Liver (tissue), 7 donors: ENCODE measurements at regions not wholly inside any gene's neighbourhood (a gene's known extent, or its start where the extent isn't known, plus 50 kb on each side); places are given as distances from the start of the nearest gene placed in this dataset.

ENCODE experiments used
- DNase-seq: peaks from one replicate; pipeline ENCODE4 v3.0.0-alpha.2; 2017; ENCODE audit warnings: low spot score
- H3K27ac ChIP-seq, 2 donors: one replicate each; pipeline ENCODE4 v1.7.0; 2013; ENCODE audit warnings: inconsistent platforms in 2 of 2, low read length in 2 of 2, control low read depth in 1 of 2, low read depth in 1 of 2, mild to moderate bottlenecking in 1 of 2
- H3K27me3 ChIP-seq, 4 donors: one replicate each; pipeline versions ENCODE4 v1.6.1 to v1.7.0; 2013; ENCODE audit warnings: low read length in 3 of 4, inconsistent platforms in 1 of 4, mild to moderate bottlenecking in 1 of 4, moderate library complexity in 1 of 4; ENCODE audit not compliant: control insufficient read depth in 4 of 4, insufficient read depth in 4 of 4
- H3K36me3 ChIP-seq, 4 donors: one replicate each; pipeline versions ENCODE4 v1.6.1 to v1.7.0; 2013; ENCODE audit warnings: low read length in 3 of 4, mild to moderate bottlenecking in 3 of 4, low read depth in 1 of 4, moderate library complexity in 1 of 4; ENCODE audit not compliant: control insufficient read depth in 4 of 4, insufficient read depth in 3 of 4
- H3K4me1 ChIP-seq, 4 donors: one replicate each; pipeline versions ENCODE4 v1.6.1 to v1.7.0; 2013; ENCODE audit warnings: low read length in 3 of 4, mild to moderate bottlenecking in 3 of 4, moderate library complexity in 1 of 4; ENCODE audit not compliant: control insufficient read depth in 4 of 4, insufficient read depth in 4 of 4
- H3K4me3 ChIP-seq, 3 donors: one replicate each; pipeline versions ENCODE4 v1.6.1 to v1.7.0; 2013; ENCODE audit warnings: low read length in 3 of 3, control low read depth in 1 of 3, low read depth in 1 of 3, mild to moderate bottlenecking in 1 of 3
- H3K9ac ChIP-seq, 2 donors: one replicate each; pipeline ENCODE4 v1.7.0; 2013; ENCODE audit warnings: low read length in 2 of 2, mild to moderate bottlenecking in 2 of 2, moderate library complexity in 2 of 2, control low read depth in 1 of 2, low read depth in 1 of 2
- H3K9me3 ChIP-seq, 4 donors: one replicate each; pipeline versions ENCODE4 v1.6.1 to v1.7.0; 2013; ENCODE audit warnings: low read length in 3 of 4; ENCODE audit not compliant: control insufficient read depth in 4 of 4
- EGR1 ChIP-seq, 2 donors: IDR thresholded peaks; 2 replicates each; pipeline ENCODE4 v1.6.1; 2016 to 2018; ENCODE audit warnings: antibody characterized with exemption in 2 of 2, low read depth in 2 of 2
- FOXA1 ChIP-seq: IDR thresholded peaks from 2 replicates; pipeline ENCODE4 v1.6.1; 2016; ENCODE audit warnings: antibody characterized with exemption
- FOXA2 ChIP-seq: IDR thresholded peaks from 2 replicates; pipeline ENCODE4 v1.6.1; 2016; ENCODE audit warnings: antibody characterized with exemption
- GABPA ChIP-seq, 2 donors: IDR thresholded peaks in 1 of 2; conservative IDR thresholded peaks in 1 of 2; 2 replicates each; pipeline ENCODE4 v1.6.1; 2016; ENCODE audit warnings: antibody characterized with exemption in 2 of 2, mild to moderate bottlenecking in 1 of 2, moderate library complexity in 1 of 2
- HNF4G ChIP-seq: IDR thresholded peaks from 2 replicates; pipeline ENCODE4 v1.6.1; 2016; ENCODE audit warnings: antibody characterized with exemption
- JUND ChIP-seq, 2 donors: IDR thresholded peaks; 2 replicates each; pipeline ENCODE4 v1.6.1; 2016; ENCODE audit warnings: antibody characterized with exemption in 2 of 2
- NR2F2 ChIP-seq: IDR thresholded peaks from 2 replicates; pipeline ENCODE4 v1.6.1; 2016; ENCODE audit warnings: antibody characterized with exemption
- RAD21 ChIP-seq, 2 donors: IDR thresholded peaks; 2 replicates each; pipeline ENCODE4 v1.6.1; 2016; ENCODE audit warnings: antibody characterized with exemption in 2 of 2, mild to moderate bottlenecking in 2 of 2
- SP1 ChIP-seq: IDR thresholded peaks from 2 replicates; pipeline ENCODE4 v1.6.1; 2018; ENCODE audit warnings: antibody characterized with exemption, mild to moderate bottlenecking
- TAF1 ChIP-seq: conservative IDR thresholded peaks from 2 replicates; pipeline ENCODE4 v1.6.1; 2016; ENCODE audit warnings: antibody characterized with exemption, mild to moderate bottlenecking
- YY1 ChIP-seq: IDR thresholded peaks from 2 replicates; pipeline ENCODE4 v1.6.1; 2016; ENCODE audit warnings: antibody characterized with exemption, mild to moderate bottlenecking
- WGBS: extraction: QIAGEN DNeasy Blood & Tissue Kit; methylation state at CpG from one replicate; pipeline ENCODE4 v1.1.7; 2013; 5-methylcytosine and 5-hydroxymethylcytosine counted together
- TF ChIP-seq, protein P1 (sequence below): IDR thresholded peaks from 2 replicates; pipeline ENCODE4 v1.6.1; 2016; ENCODE audit warnings: antibody characterized with exemption
- TF ChIP-seq, protein P2 (sequence below): IDR thresholded peaks from 2 replicates; pipeline ENCODE4 v1.6.1; 2016; ENCODE audit warnings: antibody characterized with exemption
- TF ChIP-seq, protein P3 (sequence below): IDR thresholded peaks from 2 replicates; pipeline ENCODE4 v1.6.1; 2016; ENCODE audit warnings: antibody characterized with exemption
- TF ChIP-seq, protein P4 (sequence below): IDR thresholded peaks from 2 replicates; pipeline ENCODE4 v1.6.1; 2016; ENCODE audit warnings: antibody characterized with exemption, mild to moderate bottlenecking
- donor health status: healthy.
- donor health status: healthy.
- donor health status: healthy.
- donor health status: healthy.

DNA sequence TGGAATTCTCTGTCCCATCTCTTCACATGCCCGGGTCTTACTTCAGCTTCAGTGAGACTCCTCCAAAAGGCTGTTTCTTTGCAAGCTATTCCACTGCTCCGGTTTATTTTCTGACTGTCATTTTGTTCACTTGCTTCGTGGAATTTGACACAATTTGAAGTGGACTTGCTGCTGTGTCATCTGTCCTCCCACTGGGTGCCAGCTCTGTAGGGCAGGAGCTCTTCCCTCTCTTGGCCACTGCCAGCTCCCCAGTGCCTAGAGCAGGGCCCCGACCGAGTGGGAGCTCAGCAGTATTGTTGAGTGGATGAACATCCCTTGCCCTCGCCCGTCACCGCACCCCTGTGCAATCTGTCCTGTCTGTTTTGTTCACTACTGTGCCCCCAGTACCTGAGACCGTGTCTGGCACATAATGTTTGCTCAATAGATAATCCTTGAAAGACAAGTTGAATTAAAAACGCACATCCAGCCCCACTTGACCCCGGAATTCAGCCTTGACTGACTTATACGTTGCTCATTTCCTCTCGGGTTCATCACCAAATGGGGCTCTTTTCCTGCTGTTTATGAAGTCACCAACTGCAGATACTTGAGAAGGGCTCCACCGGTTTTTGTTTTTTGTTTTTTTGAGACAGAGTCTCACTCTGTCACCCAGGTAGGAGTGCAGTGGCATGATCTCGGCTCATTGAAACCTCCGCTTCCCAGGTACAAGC, 170.3 kb upstream of the KCNG1 start:
- no peak for TF ChIP-seq GABPA (IDR thresholded peaks at IDR 0.05 in 1 of 2, conservative IDR thresholded peaks at IDR 0.05 in 1 of 2)
- no peak for TF ChIP-seq EGR1 (IDR thresholded peaks at IDR 0.05; ENCODE audit: low read depth in 2 of 2)
- TF ChIP-seq, protein P1, sequence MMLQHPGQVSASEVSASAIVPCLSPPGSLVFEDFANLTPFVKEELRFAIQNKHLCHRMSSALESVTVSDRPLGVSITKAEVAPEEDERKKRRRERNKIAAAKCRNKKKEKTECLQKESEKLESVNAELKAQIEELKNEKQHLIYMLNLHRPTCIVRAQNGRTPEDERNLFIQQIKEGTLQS, result no peak
- TF ChIP-seq, protein P2, sequence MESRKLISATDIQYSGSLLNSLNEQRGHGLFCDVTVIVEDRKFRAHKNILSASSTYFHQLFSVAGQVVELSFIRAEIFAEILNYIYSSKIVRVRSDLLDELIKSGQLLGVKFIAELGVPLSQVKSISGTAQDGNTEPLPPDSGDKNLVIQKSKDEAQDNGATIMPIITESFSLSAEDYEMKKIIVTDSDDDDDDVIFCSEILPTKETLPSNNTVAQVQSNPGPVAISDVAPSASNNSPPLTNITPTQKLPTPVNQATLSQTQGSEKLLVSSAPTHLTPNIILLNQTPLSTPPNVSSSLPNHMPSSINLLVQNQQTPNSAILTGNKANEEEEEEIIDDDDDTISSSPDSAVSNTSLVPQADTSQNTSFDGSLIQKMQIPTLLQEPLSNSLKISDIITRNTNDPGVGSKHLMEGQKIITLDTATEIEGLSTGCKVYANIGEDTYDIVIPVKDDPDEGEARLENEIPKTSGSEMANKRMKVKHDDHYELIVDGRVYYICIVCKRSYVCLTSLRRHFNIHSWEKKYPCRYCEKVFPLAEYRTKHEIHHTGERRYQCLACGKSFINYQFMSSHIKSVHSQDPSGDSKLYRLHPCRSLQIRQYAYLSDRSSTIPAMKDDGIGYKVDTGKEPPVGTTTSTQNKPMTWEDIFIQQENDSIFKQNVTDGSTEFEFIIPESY, result no peak
- TF ChIP-seq HNF4G, result no peak
- no peak for TF ChIP-seq NR2F2
- no peak for TF ChIP-seq FOXA1
- no peak for TF ChIP-seq YY1
- TF ChIP-seq RAD21 (IDR thresholded peaks at IDR 0.05), result no peak
- TF ChIP-seq SP1, result no peak
- no peak for TF ChIP-seq JUND (IDR thresholded peaks at IDR 0.05)
- TF ChIP-seq, protein P3, sequence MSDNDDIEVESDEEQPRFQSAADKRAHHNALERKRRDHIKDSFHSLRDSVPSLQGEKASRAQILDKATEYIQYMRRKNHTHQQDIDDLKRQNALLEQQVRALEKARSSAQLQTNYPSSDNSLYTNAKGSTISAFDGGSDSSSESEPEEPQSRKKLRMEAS, result no peak
- TF ChIP-seq TAF1, result no peak
- TF ChIP-seq, protein P4, sequence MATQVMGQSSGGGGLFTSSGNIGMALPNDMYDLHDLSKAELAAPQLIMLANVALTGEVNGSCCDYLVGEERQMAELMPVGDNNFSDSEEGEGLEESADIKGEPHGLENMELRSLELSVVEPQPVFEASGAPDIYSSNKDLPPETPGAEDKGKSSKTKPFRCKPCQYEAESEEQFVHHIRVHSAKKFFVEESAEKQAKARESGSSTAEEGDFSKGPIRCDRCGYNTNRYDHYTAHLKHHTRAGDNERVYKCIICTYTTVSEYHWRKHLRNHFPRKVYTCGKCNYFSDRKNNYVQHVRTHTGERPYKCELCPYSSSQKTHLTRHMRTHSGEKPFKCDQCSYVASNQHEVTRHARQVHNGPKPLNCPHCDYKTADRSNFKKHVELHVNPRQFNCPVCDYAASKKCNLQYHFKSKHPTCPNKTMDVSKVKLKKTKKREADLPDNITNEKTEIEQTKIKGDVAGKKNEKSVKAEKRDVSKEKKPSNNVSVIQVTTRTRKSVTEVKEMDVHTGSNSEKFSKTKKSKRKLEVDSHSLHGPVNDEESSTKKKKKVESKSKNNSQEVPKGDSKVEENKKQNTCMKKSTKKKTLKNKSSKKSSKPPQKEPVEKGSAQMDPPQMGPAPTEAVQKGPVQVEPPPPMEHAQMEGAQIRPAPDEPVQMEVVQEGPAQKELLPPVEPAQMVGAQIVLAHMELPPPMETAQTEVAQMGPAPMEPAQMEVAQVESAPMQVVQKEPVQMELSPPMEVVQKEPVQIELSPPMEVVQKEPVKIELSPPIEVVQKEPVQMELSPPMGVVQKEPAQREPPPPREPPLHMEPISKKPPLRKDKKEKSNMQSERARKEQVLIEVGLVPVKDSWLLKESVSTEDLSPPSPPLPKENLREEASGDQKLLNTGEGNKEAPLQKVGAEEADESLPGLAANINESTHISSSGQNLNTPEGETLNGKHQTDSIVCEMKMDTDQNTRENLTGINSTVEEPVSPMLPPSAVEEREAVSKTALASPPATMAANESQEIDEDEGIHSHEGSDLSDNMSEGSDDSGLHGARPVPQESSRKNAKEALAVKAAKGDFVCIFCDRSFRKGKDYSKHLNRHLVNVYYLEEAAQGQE, result no peak
- WGBS, result 75% methylated on average over 16 of the region's 16 CpGs
- Histone ChIP-seq H3K9me3 (peaks cover 0 to 5% (median 1%) of the 10 kb centered on the region in 4 donors), H3K36me3 (no peaks in the 10 kb centered on the region), H3K4me1 (no peaks in the 10 kb centered on the region), H3K27me3 (peaks cover 0 to 10% (median 1%) of the 10 kb centered on the region in 4 donors), H3K9ac (no peak overlapping the region), H3K4me3 (no peak overlapping the region), H3K27ac (no peak overlapping the region)
- no peak for DNase-seq

DNA sequence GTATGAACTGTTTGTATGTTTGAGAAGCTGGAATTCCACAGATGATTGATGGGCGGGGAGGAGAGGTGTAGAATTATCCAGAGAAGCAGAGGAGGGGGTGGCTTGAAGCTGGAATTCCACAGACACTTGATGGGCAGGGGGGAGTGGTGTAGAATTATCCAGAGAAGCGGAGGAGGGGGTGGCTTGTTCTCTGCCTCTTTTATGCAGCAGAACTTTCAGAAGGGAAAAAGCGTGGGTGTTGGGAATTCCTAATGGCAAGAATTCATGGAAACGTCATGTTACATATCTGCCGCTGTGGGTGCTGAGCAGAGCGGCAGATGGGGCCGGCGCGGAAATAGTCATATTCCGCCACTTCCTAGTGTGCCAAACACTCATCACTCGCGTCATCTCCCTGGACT, 167.9 kb upstream of the KCNG1 start:
- WGBS, result 84% methylated on average over 12 of the region's 12 CpGs
- TF ChIP-seq, protein P4, result no peak
- no peak for TF ChIP-seq FOXA2
- no peak for TF ChIP-seq GABPA (IDR thresholded peaks at IDR 0.05 in 1 of 2, conservative IDR thresholded peaks at IDR 0.05 in 1 of 2)
- TF ChIP-seq, protein P1, result no peak
- no peak for TF ChIP-seq EGR1 (IDR thresholded peaks at IDR 0.05; ENCODE audit: low read depth in 2 of 2)
- TF ChIP-seq RAD21 (IDR thresholded peaks at IDR 0.05), result no peak
- TF ChIP-seq YY1, result no peak
- no peak for TF ChIP-seq FOXA1
- H3K27ac ChIP-seq, result no peak overlapping the region
- no peak overlapping the region for H3K4me3 ChIP-seq
- no peak overlapping the region for H3K9ac ChIP-seq
- peaks cover 0 to 5% (median under 1%) of the 10 kb centered on the region in 4 donors for H3K9me3 ChIP-seq
- H3K36me3 ChIP-seq, result no peaks in the 10 kb centered on the region
- H3K4me1 ChIP-seq, result no peaks in the 10 kb centered on the region
- peaks cover 0 to 12% (median 0%) of the 10 kb centered on the region in 4 donors for H3K27me3 ChIP-seq
- DNase-seq, result no peak
